Liver (tissue), 7 donors: ENCODE measurements at regions not wholly inside any gene's neighbourhood (a gene's known extent, or its start where the extent isn't known, plus 50 kb on each side); places are given as distances from the start of the nearest gene placed in this dataset.
A peak's percentile ranks its signal among the peaks of the same experiment; 100 is the strongest.

Experiments used
- DNase-seq: peaks from one replicate; pipeline ENCODE4 v3.0.0-alpha.2; 2017; ENCODE audit warnings: low spot score
- H3K27ac ChIP-seq, 2 donors: one replicate each; pipeline ENCODE4 v1.7.0; 2013; ENCODE audit warnings: inconsistent platforms in 2 of 2, low read length in 2 of 2, control low read depth in 1 of 2, low read depth in 1 of 2, mild to moderate bottlenecking in 1 of 2
- H3K27me3 ChIP-seq, 4 donors: one replicate each; pipeline versions ENCODE4 v1.6.1 to v1.7.0; 2013; ENCODE audit warnings: low read length in 3 of 4, inconsistent platforms in 1 of 4, mild to moderate bottlenecking in 1 of 4, moderate library complexity in 1 of 4; ENCODE audit not compliant: control insufficient read depth in 4 of 4, insufficient read depth in 4 of 4
- H3K36me3 ChIP-seq, 4 donors: one replicate each; pipeline versions ENCODE4 v1.6.1 to v1.7.0; 2013; ENCODE audit warnings: low read length in 3 of 4, mild to moderate bottlenecking in 3 of 4, low read depth in 1 of 4, moderate library complexity in 1 of 4; ENCODE audit not compliant: control insufficient read depth in 4 of 4, insufficient read depth in 3 of 4
- H3K4me1 ChIP-seq, 4 donors: one replicate each; pipeline versions ENCODE4 v1.6.1 to v1.7.0; 2013; ENCODE audit warnings: low read length in 3 of 4, mild to moderate bottlenecking in 3 of 4, moderate library complexity in 1 of 4; ENCODE audit not compliant: control insufficient read depth in 4 of 4, insufficient read depth in 4 of 4
- H3K4me3 ChIP-seq, 3 donors: one replicate each; pipeline versions ENCODE4 v1.6.1 to v1.7.0; 2013; ENCODE audit warnings: low read length in 3 of 3, control low read depth in 1 of 3, low read depth in 1 of 3, mild to moderate bottlenecking in 1 of 3
- H3K9ac ChIP-seq, 2 donors: one replicate each; pipeline ENCODE4 v1.7.0; 2013; ENCODE audit warnings: low read length in 2 of 2, mild to moderate bottlenecking in 2 of 2, moderate library complexity in 2 of 2, control low read depth in 1 of 2, low read depth in 1 of 2
- H3K9me3 ChIP-seq, 4 donors: one replicate each; pipeline versions ENCODE4 v1.6.1 to v1.7.0; 2013; ENCODE audit warnings: low read length in 3 of 4; ENCODE audit not compliant: control insufficient read depth in 4 of 4
- ATF3 ChIP-seq: IDR thresholded peaks from 2 replicates; pipeline ENCODE4 v1.6.1; 2016; ENCODE audit warnings: antibody characterized with exemption
- EGR1 ChIP-seq, 2 donors: IDR thresholded peaks; 2 replicates each; pipeline ENCODE4 v1.6.1; 2016 to 2018; ENCODE audit warnings: antibody characterized with exemption in 2 of 2, low read depth in 2 of 2
- FOXA2 ChIP-seq: IDR thresholded peaks from 2 replicates; pipeline ENCODE4 v1.6.1; 2016; ENCODE audit warnings: antibody characterized with exemption
- GABPA ChIP-seq, 2 donors: IDR thresholded peaks in 1 of 2; conservative IDR thresholded peaks in 1 of 2; 2 replicates each; pipeline ENCODE4 v1.6.1; 2016; ENCODE audit warnings: antibody characterized with exemption in 2 of 2, mild to moderate bottlenecking in 1 of 2, moderate library complexity in 1 of 2
- HNF4A ChIP-seq, 2 donors: conservative IDR thresholded peaks; 2 replicates each; pipeline ENCODE4 v1.6.1; 2016; ENCODE audit warnings: antibody characterized with exemption in 2 of 2, mild to moderate bottlenecking in 2 of 2
- MAX ChIP-seq: IDR thresholded peaks from 2 replicates; pipeline ENCODE4 v1.6.1; 2016; ENCODE audit warnings: antibody characterized with exemption
- NR2F2 ChIP-seq: IDR thresholded peaks from 2 replicates; pipeline ENCODE4 v1.6.1; 2016; ENCODE audit warnings: antibody characterized with exemption
- RAD21 ChIP-seq, 2 donors: IDR thresholded peaks; 2 replicates each; pipeline ENCODE4 v1.6.1; 2016; ENCODE audit warnings: antibody characterized with exemption in 2 of 2, mild to moderate bottlenecking in 2 of 2
- REST ChIP-seq: IDR thresholded peaks from 2 replicates; pipeline ENCODE4 v1.6.1; 2016; ENCODE audit warnings: antibody characterized with exemption, mild to moderate bottlenecking
- RXRA ChIP-seq, 2 donors: IDR thresholded peaks; 2 replicates each; pipeline ENCODE4 v1.6.1; 2017 to 2018; ENCODE audit warnings: antibody characterized with exemption in 2 of 2, mild to moderate bottlenecking in 1 of 2
- YY1 ChIP-seq: IDR thresholded peaks from 2 replicates; pipeline ENCODE4 v1.6.1; 2016; ENCODE audit warnings: antibody characterized with exemption, mild to moderate bottlenecking
- ZBTB33 ChIP-seq: IDR thresholded peaks from 2 replicates; pipeline ENCODE4 v1.6.1; 2016; ENCODE audit warnings: antibody characterized with exemption
- WGBS: extraction: QIAGEN DNeasy Blood & Tissue Kit; methylation state at CpG from one replicate; pipeline ENCODE4 v1.1.7; 2013; 5-methylcytosine and 5-hydroxymethylcytosine counted together
- donor health status: healthy.
- donor health status: healthy.
- donor health status: healthy.
- donor health status: healthy.

- TF ChIP-seq GABPA (IDR thresholded peaks at IDR 0.05 in 1 of 2, conservative IDR thresholded peaks at IDR 0.05 in 1 of 2) (no peak), ZBTB33 (no peak), NR2F2 (no peak), RXRA (IDR thresholded peaks at IDR 0.05) (no peak), MAX (no peak), FOXA2 (peak; percentile 51), ATF3 (no peak), RAD21 (IDR thresholded peaks at IDR 0.05) (no peak), REST (no peak)
Measured at GRCh38 chr12:20967756-20968155, 157.3 kb downstream of the SLCO1B3 start.

GRCh38 chr12:20969766-20970165 lies 159.3 kb downstream of the SLCO1B3 start:
- TF ChIP-seq NR2F2 (no peak), HNF4A (conservative IDR thresholded peaks at IDR 0.05) (peak; percentile 15 to 29)
- no peak for DNase-seq
- no peak overlapping the region for H3K4me3 ChIP-seq
- no peaks in the 10 kb centered on the region for H3K36me3 ChIP-seq
- H3K9me3 ChIP-seq = peaks cover 0 to 3% (median under 1%) of the 10 kb centered on the region in 4 donors
- 50% methylated on average over 4 of the region's 4 CpGs for WGBS
- no peaks in the 10 kb centered on the region for H3K27me3 ChIP-seq
- H3K4me1 ChIP-seq = peaks cover 0 to 20% (median 6%) of the 10 kb centered on the region in 4 donors
- H3K9ac ChIP-seq = no peak overlapping the region
- no peak overlapping the region for H3K27ac ChIP-seq

More at GRCh38 chr12:20967756-20968155, 157.3 kb downstream of the SLCO1B3 start:
- peaks cover 0 to 33% (median 15%) of the 10 kb centered on the region in 4 donors for H3K4me1 ChIP-seq
- H3K4me3 ChIP-seq = no peak overlapping the region
- 16% methylated on average over 1 of the region's 1 CpG for WGBS
- no peaks in the 10 kb centered on the region for H3K36me3 ChIP-seq
- H3K9me3 ChIP-seq = peaks cover 0 to 3% (median under 1%) of the 10 kb centered on the region in 4 donors
- no peaks in the 10 kb centered on the region for H3K27me3 ChIP-seq
- H3K27ac ChIP-seq = no peak overlapping the region
- DNase-seq = no peak
- no peak overlapping the region for H3K9ac ChIP-seq

GRCh38 chr12:20985399-20985798 lies 145.6 kb upstream of the SLCO1B1 start:
- Histone ChIP-seq H3K4me3 (no peak overlapping the region), H3K9me3 (peaks cover 0 to 5% (median 0%) of the 10 kb centered on the region in 4 donors)
- DNase-seq = no peak

More at GRCh38 chr12:20985399-20985798, 145.6 kb upstream of the SLCO1B1 start:
- 72% methylated on average over 1 of the region's 1 CpG for WGBS
- H3K36me3 ChIP-seq = no peaks in the 10 kb centered on the region
- H3K27ac ChIP-seq = no peak overlapping the region
- TF ChIP-seq EGR1 (IDR thresholded peaks at IDR 0.05; ENCODE audit: low read depth in 2 of 2) (no peak), YY1 (no peak), ZBTB33 (no peak)
- no peaks in the 10 kb centered on the region for H3K27me3 ChIP-seq
- H3K4me1 ChIP-seq = no peaks in the 10 kb centered on the region
- H3K9ac ChIP-seq = no peak overlapping the region
